SJSA1 (cell line): ENCODE measurements at regions not wholly inside any gene's neighbourhood (a gene's known extent, or its start where the extent isn't known, plus 50 kb on each side); places are given as distances from the start of the nearest gene placed in this dataset.

Experiments
- DNase-seq, 2 experiments: peaks; one replicate each; pipeline ENCODE4 v3.0.0-alpha.2; 2015 to 2020; ENCODE audit warnings: low spot score in 2 of 2, low read depth in 1 of 2
- H3K27ac ChIP-seq: fragments of 250-450 bp; sonication (Bioruptor Pico); 2 replicates; pipeline ENCODE4 v1.5.1; 2020; ENCODE audit warnings: mild to moderate bottlenecking, moderate library complexity
- H3K27me3 ChIP-seq: fragments of 250-450 bp; sonication (Bioruptor Pico); replicated peaks from 2 replicates; pipeline ENCODE4 v1.5.1; 2020; ENCODE audit warnings: mild to moderate bottlenecking, moderate library complexity
- H3K36me3 ChIP-seq: fragments of 250-450 bp; sonication (Bioruptor Pico); 2 replicates; pipeline ENCODE4 v1.5.1; 2020; ENCODE audit warnings: mild to moderate bottlenecking
- H3K4me1 ChIP-seq: fragments of 250-450 bp; sonication (Bioruptor Pico); replicated peaks from 2 replicates; pipeline ENCODE4 v1.6.1; 2021; ENCODE audit warnings: mild to moderate bottlenecking
- H3K4me3 ChIP-seq: fragments of 250-450 bp; sonication (Bioruptor Pico); 2 replicates; pipeline ENCODE4 v1.5.1; 2020; ENCODE audit warnings: mild to moderate bottlenecking
- H3K9me3 ChIP-seq: fragments of 250-450 bp; sonication (Bioruptor Pico); replicated peaks from 2 replicates; pipeline ENCODE4 v1.5.1; 2020; ENCODE audit warnings: mild to moderate bottlenecking

DNA sequence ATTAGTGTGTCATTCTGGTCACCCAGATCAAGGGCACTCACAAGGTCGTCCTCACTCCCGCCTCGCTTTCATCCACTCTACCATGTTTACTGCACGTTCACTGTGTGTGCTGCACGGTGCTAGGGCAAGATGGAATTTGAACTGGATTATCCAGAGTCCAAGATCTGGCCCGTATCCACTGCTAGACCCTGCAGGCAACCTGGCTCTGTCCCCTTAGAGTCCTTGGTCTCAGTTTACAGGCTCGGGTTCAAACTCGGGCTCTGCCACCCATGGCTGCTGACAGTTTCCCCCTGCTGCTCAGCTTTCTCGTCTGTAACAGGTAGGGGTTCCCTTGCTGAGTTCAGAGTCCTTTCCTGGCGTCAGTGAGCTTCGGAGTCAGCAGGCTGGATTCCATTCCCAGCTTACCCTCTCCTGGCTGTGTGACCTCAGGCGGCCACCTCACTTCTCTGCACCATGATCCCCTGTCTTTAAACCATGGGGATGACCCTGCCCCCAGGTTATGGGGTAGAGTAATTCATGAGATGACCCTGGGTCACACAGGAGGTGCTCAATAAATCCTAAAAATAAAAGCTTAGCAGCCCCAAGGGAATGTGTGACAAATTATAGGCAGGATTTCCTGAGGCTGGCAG, 79.6 kb upstream of the SLC6A6 start:
- no peaks in the 10 kb centered on the region for H3K36me3 ChIP-seq
- peaks cover 22% of the 10 kb centered on the region for H3K4me1 ChIP-seq
- no peaks in the 10 kb centered on the region for H3K9me3 ChIP-seq
- no peak for DNase-seq
- no peaks in the 10 kb centered on the region for H3K27me3 ChIP-seq
- H3K4me3 ChIP-seq: no peak overlapping the region
- no peak overlapping the region for H3K27ac ChIP-seq

DNA sequence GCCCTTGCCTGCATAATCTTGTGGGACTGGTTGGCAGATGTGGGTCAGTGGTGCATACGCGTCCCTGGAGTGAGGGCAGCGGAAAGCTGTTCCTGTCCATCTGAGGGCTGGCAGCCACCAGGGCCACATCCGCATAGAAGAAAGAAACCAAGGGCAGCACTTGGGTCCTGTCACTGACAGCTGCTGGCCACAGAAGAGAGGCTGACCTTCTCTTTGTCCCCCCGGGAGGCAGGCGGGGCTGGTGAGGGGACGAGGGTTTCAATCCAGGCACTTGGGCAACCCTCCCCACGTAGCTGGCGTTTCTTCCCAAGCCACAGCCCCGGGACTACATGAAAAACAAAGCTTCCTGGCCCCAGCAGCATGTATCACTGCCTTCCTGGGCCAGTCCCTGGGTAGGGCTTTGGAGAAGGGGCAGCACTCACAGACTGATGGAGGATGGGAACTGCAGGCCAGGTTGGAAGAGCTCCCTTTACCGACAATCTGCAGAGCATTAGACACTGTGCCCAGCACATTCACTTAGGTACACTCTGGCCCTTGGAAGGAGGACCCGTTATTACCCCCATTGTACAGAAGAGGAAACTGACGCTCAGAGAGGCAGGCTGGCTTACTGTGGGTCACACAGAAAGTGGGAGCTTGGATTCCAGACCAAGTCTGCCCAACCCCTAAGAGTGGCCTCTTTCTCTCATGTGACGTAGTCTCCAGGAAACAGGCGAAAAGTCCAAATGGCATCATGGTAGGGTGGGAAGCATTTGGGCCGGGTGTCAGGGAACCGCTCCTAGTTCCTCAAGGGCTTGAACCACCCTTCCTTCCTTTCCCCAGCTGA, 78.8 kb upstream of the SLC6A6 start:
- no peaks in the 10 kb centered on the region for H3K27me3 ChIP-seq
- H3K4me1 ChIP-seq: peaks cover 22% of the 10 kb centered on the region
- no peaks in the 10 kb centered on the region for H3K9me3 ChIP-seq
- no peak for DNase-seq
- H3K27ac ChIP-seq: peak overlapping the region; percentile 62; the same call in 1 of the 2 replicates
- H3K36me3 ChIP-seq: no peaks in the 10 kb centered on the region
- H3K4me3 ChIP-seq: no peak overlapping the region

DNA sequence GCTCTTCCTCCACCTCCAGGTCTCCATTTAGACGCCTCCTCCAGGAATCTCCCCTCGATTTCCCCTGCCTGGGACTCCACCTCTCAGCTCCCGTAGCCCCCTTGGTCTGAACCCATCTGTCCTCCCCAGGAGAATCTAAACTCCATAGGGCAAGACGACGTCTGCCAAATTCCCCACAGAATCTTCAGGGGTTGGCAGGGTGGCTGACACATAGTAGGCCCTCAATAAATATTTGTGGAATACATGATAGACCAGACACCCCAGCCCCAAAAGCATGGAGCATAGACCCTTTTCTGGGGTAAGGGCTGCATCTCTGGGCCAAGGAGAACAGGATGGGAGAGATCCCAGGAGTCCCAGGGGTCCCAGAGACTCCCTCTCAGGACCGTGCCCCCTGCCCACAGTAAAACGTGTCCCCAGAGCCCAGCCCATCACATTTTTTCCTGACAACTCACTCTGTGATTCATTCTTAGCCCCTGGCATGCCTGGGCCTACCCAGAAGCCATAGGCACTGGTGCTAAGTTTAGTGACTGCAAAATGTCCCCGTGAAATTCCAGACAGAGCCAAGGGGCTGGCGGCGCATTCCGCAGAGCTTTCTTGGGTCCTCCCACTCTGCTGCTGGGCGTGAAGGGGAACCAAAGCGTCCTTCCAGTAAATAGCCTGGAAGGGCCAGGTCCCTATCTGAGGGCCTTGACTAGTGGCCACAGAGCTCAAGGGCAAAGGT, 78.0 kb upstream of the SLC6A6 start:
- H3K36me3 ChIP-seq: no peaks in the 10 kb centered on the region
- peaks cover 22% of the 10 kb centered on the region for H3K4me1 ChIP-seq
- H3K27ac ChIP-seq: peak overlapping the region; percentile 62
- no peaks in the 10 kb centered on the region for H3K9me3 ChIP-seq
- peak; percentile 54 to 66 for DNase-seq
- no peaks in the 10 kb centered on the region for H3K27me3 ChIP-seq
- H3K4me3 ChIP-seq: no peak overlapping the region

DNA sequence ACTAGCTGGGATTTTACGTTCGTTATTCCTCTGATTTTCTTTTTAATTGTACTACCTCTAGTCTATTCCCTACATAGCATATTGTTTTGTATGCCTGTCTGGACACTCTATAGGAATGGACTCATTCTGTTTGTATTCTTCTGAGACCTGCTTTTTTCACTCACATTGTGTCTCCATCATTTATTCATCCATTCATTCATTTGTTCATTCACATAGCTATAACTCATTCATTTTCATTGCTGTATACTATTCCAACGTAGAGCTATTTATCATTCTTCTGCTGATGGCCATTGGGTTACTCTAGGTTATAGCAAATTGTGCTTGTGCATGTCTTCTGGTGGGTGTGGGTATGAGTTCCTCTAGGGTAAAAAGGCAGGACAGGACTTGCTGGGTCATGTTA, 74.0 kb upstream of the SLC6A6 start:
- H3K4me3 ChIP-seq: no peak overlapping the region
- DNase-seq: no peak
- no peaks in the 10 kb centered on the region for H3K9me3 ChIP-seq
- H3K36me3 ChIP-seq: no peaks in the 10 kb centered on the region
- H3K27ac ChIP-seq: no peak overlapping the region
- H3K27me3 ChIP-seq: no peaks in the 10 kb centered on the region
- peaks cover 19% of the 10 kb centered on the region for H3K4me1 ChIP-seq

DNA sequence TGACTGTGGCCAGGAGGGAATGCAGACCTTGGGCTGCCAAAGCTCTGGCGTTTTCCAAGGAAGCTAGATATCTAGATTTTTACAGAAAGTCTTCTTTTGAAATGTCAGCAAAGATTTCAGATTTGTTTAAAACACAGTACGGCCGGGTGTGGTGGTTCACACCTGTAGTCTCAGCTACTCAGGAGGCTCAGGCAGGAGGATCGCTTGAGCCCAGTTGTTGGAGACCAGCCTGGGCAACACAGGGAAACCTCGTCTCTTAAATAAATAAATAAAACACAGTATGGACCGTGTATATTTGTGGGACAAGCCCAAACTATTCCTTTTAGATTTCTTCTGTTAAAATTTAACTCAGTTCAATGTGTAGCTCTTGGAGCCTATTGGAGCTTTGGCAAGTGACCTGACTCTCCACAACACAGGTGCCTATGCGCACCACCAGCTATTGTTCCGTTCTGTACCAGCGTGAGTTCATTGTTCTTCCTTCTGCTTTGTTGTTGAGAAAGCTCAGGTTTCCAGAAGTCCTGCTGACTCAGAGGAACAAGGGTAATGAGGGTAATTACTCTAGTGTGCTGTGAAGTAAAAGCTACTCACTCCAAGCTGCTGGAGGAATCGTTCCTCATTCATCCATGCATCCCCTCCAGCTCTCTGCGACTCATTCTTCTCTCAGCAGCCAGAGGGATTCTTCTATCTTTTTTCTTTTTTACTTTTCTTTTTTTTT, 73.1 kb upstream of the SLC6A6 start:
- no peaks in the 10 kb centered on the region for H3K27me3 ChIP-seq
- DNase-seq: no peak
- H3K4me3 ChIP-seq: no peak overlapping the region
- H3K4me1 ChIP-seq: peaks cover 10% of the 10 kb centered on the region
- H3K27ac ChIP-seq: no peak overlapping the region
- H3K9me3 ChIP-seq: no peaks in the 10 kb centered on the region
- H3K36me3 ChIP-seq: no peaks in the 10 kb centered on the region

DNA sequence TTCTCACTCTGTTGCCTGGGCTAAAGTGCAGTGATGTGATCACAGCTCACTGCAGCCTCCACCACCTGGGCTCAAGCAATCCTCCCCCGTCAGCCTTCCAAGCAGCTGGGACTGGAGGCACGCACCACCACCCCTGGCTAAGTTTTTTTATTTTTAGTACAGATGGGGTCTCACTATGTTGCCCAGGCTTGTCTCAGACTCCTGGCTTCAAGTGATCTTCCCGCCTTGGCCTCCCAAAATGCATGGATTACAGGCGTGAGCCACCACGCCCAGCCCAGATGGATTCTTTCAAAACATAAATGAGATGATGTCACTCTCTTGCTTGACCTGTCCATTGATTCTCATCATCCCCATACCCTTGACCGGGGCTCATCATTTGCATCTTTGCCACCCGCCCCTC, 72.6 kb upstream of the SLC6A6 start:
- H3K36me3 ChIP-seq: no peaks in the 10 kb centered on the region
- no peak for DNase-seq

DNA sequence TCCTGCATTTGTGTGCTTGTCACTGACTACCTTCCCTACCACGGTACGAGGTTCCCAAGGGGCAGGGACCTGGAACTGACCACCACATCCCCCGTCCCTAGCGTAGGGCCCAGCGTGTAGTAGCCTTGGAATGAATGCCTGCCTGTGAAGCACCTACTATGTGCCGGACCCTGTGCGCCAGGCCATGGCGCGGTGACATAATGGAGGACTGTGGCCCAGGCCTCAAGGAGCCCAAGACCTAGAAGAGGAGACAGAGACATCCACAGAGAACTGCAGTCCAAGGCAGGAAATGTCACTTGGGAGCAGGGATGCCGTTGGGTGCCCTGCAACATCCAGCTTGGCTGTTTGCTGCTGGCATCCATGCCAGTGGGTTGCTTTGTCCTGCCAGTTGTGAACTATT, 71.9 kb upstream of the SLC6A6 start:
- Histone ChIP-seq H3K27me3 (no peaks in the 10 kb centered on the region), H3K36me3 (no peaks in the 10 kb centered on the region), H3K27ac (no peak overlapping the region), H3K4me3 (no peak overlapping the region), H3K4me1 (no peaks in the 10 kb centered on the region), H3K9me3 (no peaks in the 10 kb centered on the region)
- DNase-seq: no peak

More for the DNA sequence above, 72.6 kb upstream of the SLC6A6 start:
- H3K4me3 ChIP-seq: no peak overlapping the region
- no peaks in the 10 kb centered on the region for H3K27me3 ChIP-seq
- H3K9me3 ChIP-seq: no peaks in the 10 kb centered on the region
- H3K27ac ChIP-seq: no peak overlapping the region
- peaks cover 4% of the 10 kb centered on the region for H3K4me1 ChIP-seq

DNA sequence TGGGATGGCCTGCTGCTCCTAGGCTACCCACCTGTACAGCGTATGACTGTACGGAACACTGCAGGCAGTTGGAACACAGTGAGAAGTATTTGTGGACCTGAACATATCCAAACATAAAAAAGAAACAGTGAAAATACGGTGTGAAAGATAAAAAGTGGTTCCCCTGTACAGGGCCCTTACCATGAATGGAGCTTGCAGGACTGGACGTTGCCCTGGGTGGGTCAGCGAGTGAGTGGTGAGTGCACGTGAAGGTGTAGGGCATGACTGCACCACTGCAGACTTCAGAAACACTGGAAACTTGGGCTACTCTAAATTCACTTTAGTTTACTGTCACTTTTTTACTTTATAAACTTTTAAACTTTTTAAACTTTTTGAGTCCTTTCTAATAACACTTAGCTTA, 71.2 kb upstream of the SLC6A6 start:
- no peak for DNase-seq
- Histone ChIP-seq H3K36me3 (no peaks in the 10 kb centered on the region), H3K9me3 (no peaks in the 10 kb centered on the region), H3K4me1 (no peaks in the 10 kb centered on the region), H3K27ac (no peak overlapping the region), H3K27me3 (no peaks in the 10 kb centered on the region), H3K4me3 (no peak overlapping the region)

DNA sequence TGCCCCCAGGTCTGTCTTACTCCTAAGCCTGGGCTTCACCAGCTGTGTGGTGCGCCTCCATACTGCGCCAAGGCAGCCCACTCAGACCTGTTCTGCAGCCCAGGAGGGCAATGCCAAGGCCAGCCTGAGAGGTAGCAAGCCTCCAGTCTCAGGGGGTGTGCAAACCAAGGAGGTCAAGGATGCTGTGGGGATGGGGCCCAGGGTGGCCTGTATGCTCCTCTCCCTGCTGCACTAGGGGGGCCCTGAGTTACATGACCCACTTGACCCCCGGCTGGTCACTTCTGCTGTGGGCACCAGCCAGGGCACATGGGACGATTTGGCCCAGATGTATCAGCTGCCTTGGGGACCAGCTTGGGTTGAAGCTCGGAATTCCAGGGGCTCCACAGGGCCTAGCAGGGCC, 70.0 kb upstream of the SLC6A6 start:
- Histone ChIP-seq H3K9me3 (no peaks in the 10 kb centered on the region), H3K4me3 (no peak overlapping the region), H3K27ac (no peak overlapping the region), H3K27me3 (no peaks in the 10 kb centered on the region), H3K4me1 (no peaks in the 10 kb centered on the region), H3K36me3 (no peaks in the 10 kb centered on the region)
- DNase-seq: no peak

DNA sequence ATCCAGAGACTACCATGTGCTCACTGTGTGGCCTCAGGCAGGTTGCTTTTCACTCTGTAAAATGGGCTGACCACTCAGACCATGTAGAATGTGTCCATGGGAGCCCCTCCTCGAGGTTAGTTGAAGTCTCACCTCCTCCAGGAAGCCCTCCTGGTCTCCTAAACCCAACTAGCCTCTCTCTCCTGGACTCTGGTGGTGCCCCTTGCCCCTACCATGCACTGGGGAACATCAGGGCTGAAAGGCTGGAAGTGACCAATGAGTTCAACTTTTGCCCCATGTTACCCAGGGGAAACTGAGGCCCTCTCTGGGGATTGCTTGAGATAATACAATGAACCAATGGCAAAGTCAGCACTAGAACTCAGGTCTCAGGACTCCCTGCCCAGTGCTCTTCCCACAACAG, 69.2 kb upstream of the SLC6A6 start:
- Histone ChIP-seq H3K27me3 (no peaks in the 10 kb centered on the region), H3K4me1 (no peaks in the 10 kb centered on the region), H3K27ac (no peak overlapping the region), H3K4me3 (no peak overlapping the region), H3K9me3 (no peaks in the 10 kb centered on the region), H3K36me3 (no peaks in the 10 kb centered on the region)
- DNase-seq: no peak

DNA sequence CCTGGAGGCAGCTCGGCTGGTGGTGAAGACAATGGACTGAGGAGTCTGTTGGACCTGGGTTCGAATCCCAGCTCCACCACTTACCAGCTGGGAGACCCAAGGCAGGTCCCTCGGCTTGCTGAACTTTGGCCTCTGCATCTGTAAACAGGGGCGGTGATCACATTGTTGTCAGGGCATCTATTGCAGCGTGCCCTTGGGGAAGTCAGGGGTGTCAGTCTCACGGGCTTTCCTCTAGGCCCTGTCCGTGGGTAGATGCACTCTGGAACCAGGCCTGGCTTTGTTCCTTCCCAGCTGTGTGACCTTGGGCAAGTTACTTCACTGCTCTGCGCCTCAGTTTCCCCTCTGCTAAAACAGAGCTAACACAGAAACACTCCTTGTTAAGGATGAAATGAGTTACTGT, 68.8 kb upstream of the SLC6A6 start:
- H3K27ac ChIP-seq: no peak overlapping the region
- H3K4me1 ChIP-seq: no peaks in the 10 kb centered on the region
- H3K4me3 ChIP-seq: no peak overlapping the region
- H3K9me3 ChIP-seq: no peaks in the 10 kb centered on the region
- no peak for DNase-seq
- no peaks in the 10 kb centered on the region for H3K36me3 ChIP-seq
- no peaks in the 10 kb centered on the region for H3K27me3 ChIP-seq

DNA sequence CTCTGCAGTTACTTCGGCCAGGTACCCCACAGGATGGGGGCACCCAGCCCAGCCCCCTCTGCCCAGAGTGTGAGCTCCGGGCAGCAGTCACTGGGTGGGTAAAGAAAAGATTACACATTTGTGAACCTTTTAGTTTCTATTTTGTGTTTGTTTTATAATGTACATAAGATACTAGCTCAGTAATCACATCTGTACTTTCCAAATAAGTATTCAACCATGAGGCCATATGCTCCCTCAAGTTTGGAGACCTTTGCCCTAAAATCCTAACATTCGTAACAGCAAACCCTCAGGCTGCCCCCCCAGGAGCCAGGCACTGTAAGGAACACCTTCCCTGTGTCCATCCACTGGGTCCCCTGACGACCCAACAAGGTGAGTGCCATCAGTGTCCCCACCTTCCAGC, 68.3 kb upstream of the SLC6A6 start:
- Histone ChIP-seq H3K9me3 (no peaks in the 10 kb centered on the region), H3K4me3 (no peak overlapping the region), H3K36me3 (no peaks in the 10 kb centered on the region), H3K4me1 (no peaks in the 10 kb centered on the region), H3K27ac (no peak overlapping the region), H3K27me3 (no peaks in the 10 kb centered on the region)
- no peak for DNase-seq

DNA sequence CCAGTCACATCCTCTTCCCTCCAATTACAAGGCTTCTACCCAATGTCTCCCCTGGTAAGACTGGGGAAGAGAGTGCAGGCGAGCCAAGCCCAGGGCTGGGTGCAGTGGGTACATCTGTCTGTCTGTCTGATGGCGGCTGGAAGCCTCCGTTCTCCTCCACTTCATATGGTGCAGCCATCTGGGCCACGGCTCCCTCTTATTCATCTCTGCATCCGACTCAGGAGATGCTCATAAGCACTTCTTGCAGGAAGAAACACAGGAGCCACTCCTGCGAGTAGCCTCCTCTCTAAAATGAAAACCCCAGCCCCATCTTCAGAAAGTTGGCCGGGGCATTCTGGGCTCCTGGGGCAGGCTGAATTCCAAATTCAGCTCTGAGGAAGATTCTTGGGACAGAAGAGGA, 67.5 kb upstream of the SLC6A6 start:
- no peaks in the 10 kb centered on the region for H3K4me1 ChIP-seq
- no peaks in the 10 kb centered on the region for H3K36me3 ChIP-seq
- no peak for DNase-seq
- no peaks in the 10 kb centered on the region for H3K27me3 ChIP-seq
- H3K9me3 ChIP-seq: no peaks in the 10 kb centered on the region
- H3K4me3 ChIP-seq: no peak overlapping the region
- H3K27ac ChIP-seq: no peak overlapping the region
